Nephron progenitor cell (in vitro differentiated cells): ENCODE measurements at regions not wholly inside any gene's neighbourhood (a gene's known extent, or its start where the extent isn't known, plus 50 kb on each side); places are given as distances from the start of the nearest gene placed in this dataset.

Experiments
- DNase-seq: peaks from one replicate; pipeline ENCODE4 v3.0.0; 2021
- H3K27ac Mint-ChIP-seq: 2 replicates; pipeline ENCODE4 v1.8.0; 2021; ENCODE audit warnings: mild to moderate bottlenecking, moderate library complexity, mixed read lengths
- H3K27me3 Mint-ChIP-seq: 2 replicates; pipeline ENCODE4 v1.8.0; 2021; ENCODE audit warnings: mild to moderate bottlenecking, low read depth, mixed read lengths; ENCODE audit not compliant: poor library complexity
- H3K36me3 Mint-ChIP-seq: 2 replicates; pipeline ENCODE4 v1.8.0; 2021; ENCODE audit warnings: low read depth, mixed read lengths
- H3K4me1 Mint-ChIP-seq: 2 replicates; pipeline ENCODE4 v1.8.0; 2021; ENCODE audit warnings: mixed read lengths
- H3K4me3 Mint-ChIP-seq: 2 replicates; pipeline ENCODE4 v1.8.0; 2021; ENCODE audit warnings: mild to moderate bottlenecking, moderate library complexity, mixed read lengths
- H3K9me3 Mint-ChIP-seq: 2 replicates; pipeline ENCODE4 v1.8.0; 2021; ENCODE audit warnings: mild to moderate bottlenecking, moderate library complexity, mixed read lengths
- TF ChIP-seq, protein P1 (sequence below): fragments of 200-600 bp; sonication (generic); IDR thresholded peaks from 2 replicates; pipeline ENCODE4 v1.5.0; 2021; ENCODE audit warnings: antibody characterized with exemption

DNA sequence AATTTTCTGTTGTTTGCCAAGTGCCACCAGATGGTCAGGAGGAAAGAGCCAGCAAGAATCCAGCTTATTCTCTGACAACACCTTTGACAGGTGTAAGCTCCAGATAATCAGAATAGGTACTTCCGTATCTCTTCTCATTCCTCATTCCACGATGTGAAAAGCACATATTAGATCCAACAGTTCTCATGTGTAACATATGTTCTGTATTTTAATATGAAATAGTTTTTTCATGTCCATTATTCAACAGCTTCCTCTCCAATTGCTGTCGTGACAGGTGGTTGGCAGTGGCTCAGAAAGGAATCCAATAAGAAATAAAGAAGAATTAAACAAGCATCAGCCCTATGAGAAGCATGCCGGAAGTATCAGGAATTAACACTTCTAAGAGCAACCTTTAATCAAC lies 1624.7 kb downstream of the MRPL39 start:
- no peaks in the 10 kb centered on the region for H3K4me1 Mint-ChIP-seq
- H3K27me3 Mint-ChIP-seq = no peaks in the 10 kb centered on the region
- DNase-seq = no peak
- H3K36me3 Mint-ChIP-seq = no peaks in the 10 kb centered on the region
- peaks cover 74% of the 10 kb centered on the region for H3K9me3 Mint-ChIP-seq
- TF ChIP-seq, protein P1, sequence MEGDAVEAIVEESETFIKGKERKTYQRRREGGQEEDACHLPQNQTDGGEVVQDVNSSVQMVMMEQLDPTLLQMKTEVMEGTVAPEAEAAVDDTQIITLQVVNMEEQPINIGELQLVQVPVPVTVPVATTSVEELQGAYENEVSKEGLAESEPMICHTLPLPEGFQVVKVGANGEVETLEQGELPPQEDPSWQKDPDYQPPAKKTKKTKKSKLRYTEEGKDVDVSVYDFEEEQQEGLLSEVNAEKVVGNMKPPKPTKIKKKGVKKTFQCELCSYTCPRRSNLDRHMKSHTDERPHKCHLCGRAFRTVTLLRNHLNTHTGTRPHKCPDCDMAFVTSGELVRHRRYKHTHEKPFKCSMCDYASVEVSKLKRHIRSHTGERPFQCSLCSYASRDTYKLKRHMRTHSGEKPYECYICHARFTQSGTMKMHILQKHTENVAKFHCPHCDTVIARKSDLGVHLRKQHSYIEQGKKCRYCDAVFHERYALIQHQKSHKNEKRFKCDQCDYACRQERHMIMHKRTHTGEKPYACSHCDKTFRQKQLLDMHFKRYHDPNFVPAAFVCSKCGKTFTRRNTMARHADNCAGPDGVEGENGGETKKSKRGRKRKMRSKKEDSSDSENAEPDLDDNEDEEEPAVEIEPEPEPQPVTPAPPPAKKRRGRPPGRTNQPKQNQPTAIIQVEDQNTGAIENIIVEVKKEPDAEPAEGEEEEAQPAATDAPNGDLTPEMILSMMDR = no peak
- H3K4me3 Mint-ChIP-seq = no peak overlapping the region
- H3K27ac Mint-ChIP-seq = no peak overlapping the region

DNA sequence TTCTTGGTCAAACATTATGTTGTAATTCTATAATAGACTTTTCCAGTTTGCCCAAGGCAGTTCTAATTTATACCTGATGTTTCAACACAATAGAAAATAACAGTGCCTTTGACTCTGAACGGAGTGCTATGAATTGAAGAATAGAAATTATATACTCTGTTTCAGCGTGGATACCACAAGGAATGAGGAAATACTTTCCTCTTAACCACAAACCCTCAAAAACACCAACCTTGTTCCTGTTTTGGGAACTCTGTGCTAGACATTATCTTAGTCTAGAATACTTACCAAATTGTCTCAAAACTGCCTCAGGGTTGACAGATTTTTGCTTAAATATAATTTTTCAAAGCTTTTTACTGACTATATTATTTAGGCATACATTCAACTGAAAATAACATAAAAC lies 1629.3 kb downstream of the MRPL39 start:
- no peak overlapping the region for H3K27ac Mint-ChIP-seq
- H3K4me1 Mint-ChIP-seq = no peaks in the 10 kb centered on the region
- no peak overlapping the region for H3K4me3 Mint-ChIP-seq
- H3K27me3 Mint-ChIP-seq = no peaks in the 10 kb centered on the region
- H3K36me3 Mint-ChIP-seq = no peaks in the 10 kb centered on the region
- DNase-seq = no peak
- TF ChIP-seq, protein P1 = no peak
- H3K9me3 Mint-ChIP-seq = peaks cover 47% of the 10 kb centered on the region

DNA sequence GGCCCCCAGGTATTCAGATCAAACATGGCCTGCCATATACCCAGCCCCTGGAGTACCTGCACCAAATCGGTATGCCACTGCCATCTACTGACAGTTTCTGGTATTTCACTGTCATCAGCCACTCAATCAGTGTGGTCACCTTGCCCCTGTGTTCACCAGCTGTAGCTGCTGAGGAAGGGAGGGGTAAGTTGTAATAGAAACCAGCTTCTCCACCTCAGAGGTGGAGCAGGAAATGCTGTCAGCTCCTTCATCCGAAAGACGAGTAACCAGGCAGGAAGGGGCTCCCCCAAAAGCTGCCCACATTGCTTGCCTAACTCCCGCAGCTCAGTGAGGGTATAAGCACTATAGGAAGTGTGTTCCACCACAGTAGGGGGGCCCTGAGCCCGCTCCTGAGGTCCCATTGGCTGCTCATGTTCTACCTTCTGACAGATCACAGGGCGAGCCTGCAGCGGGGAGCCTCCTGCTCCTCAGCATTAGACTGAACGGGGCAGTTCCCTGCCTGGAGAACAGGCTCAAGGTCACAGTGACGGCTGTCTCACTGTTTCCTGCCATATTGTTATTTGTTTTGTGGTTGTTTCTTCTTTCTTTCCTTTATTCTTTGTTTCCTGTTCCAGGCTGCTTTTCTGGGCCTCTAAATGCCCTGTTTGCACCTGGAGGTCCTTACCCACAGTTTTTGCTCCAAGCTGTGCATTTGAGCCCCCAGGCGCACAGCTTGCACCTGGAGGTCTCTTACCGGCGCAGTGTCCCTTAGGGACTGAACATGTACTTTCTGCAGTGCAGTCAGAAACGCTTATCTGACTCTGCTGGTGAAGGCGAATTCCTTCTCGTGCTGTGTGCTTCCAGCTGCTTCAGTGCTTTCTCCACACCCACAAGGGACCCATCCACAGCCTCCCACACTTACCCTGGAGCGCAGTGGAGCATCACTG lies 1638.3 kb downstream of the MRPL39 start:
- Mint-ChIP-seq H3K36me3 (no peaks in the 10 kb centered on the region), H3K4me1 (peaks cover 4% of the 10 kb centered on the region), H3K27ac (no peak overlapping the region), H3K9me3 (peaks cover 32% of the 10 kb centered on the region), H3K27me3 (peaks cover 5% of the 10 kb centered on the region), H3K4me3 (peak overlapping the region; percentile 36)
- TF ChIP-seq, protein P1 = peak; percentile 48
- DNase-seq = peak; percentile 61

DNA sequence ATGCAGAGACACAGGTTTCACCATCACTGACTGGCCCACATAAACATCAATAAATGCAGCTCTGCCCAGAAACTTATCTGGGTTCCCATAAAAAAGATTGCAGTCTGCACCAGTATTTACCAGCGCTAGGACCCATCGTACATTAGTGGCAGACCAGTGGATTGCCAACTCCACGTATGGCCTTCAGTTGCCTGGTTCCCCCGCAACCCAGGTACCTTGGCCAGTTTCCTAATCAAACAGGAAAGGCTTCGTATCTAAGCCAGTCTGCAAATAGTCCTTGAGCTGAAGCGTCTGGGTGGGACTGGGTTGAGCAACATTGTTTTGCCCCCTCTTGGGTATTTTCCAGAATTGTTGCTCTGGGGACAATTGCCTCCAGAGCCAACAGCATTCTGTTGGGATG lies 1639.3 kb downstream of the MRPL39 start:
- no peak for DNase-seq
- Mint-ChIP-seq H3K27me3 (peaks cover 5% of the 10 kb centered on the region), H3K27ac (no peak overlapping the region), H3K4me3 (no peak overlapping the region), H3K36me3 (no peaks in the 10 kb centered on the region), H3K4me1 (peaks cover 4% of the 10 kb centered on the region), H3K9me3 (peaks cover 33% of the 10 kb centered on the region)
- TF ChIP-seq, protein P1 = no peak

GRCh38 chr21:23963454-23963853 lies 1643.8 kb downstream of the MRPL39 start:
- Mint-ChIP-seq H3K27ac (no peak overlapping the region), H3K9me3 (peaks cover 37% of the 10 kb centered on the region)

More at GRCh38 chr21:23963454-23963853, 1643.8 kb downstream of the MRPL39 start:
- TF ChIP-seq, protein P1 = no peak
- Mint-ChIP-seq H3K4me3 (no peak overlapping the region), H3K36me3 (no peaks in the 10 kb centered on the region), H3K27me3 (no peaks in the 10 kb centered on the region), H3K4me1 (no peaks in the 10 kb centered on the region)
- DNase-seq = no peak
